H1 (cell line): ENCODE measurements at regions not wholly inside any gene's neighbourhood (a gene's known extent, or its start where the extent isn't known, plus 50 kb on each side); places are given as distances from the start of the nearest gene placed in this dataset.
A peak's percentile ranks its signal among the peaks of the same experiment; 100 is the strongest.

Source experiments
- CTCF ChIA-PET: fragments of 300-600 bp; sonication (Branson Sonifier 250); formaldehyde crosslinking; loops from one replicate; lab custom pipeline; 2021; ENCODE audit not compliant: partially characterized antibody; lab: Charles Lee
- POLR2A ChIA-PET: fragments of 300-600 bp; sonication (Branson Sonifier 250); formaldehyde crosslinking; loops from one replicate; lab custom pipeline; 2021; ENCODE audit warnings: inconsistent platforms; ENCODE audit not compliant: partially characterized antibody; lab: Charles Lee
- DNase-seq, 2 experiments: peaks; one replicate each; pipeline versions ENCODE4 v3.0.0 to v3.0.0-alpha.2; 2010 to 2022; ENCODE audit warnings: low spot score in 2 of 2, low read depth in 1 of 2, mixed read lengths in 1 of 2
- FAIRE-seq: peaks from 2 replicates; lab custom pipeline; 2011; peaks lifted over from hg19 to GRCh38; lab: Jason Lieb, UNC
- H2AFZ ChIP-seq: 2 replicates; pipeline ENCODE4 v1.8.1; 2012; ENCODE audit warnings: low read length, inconsistent platforms
- H2AK5ac ChIP-seq: 2 replicates; pipeline ENCODE4 v1.6.1; 2013; ENCODE audit warnings: low read depth, low read length
- H2BK120ac ChIP-seq: replicated peaks from 2 replicates; pipeline ENCODE3; 2013; ENCODE audit warnings: low read depth, low read length, inconsistent platforms
- H2BK12ac ChIP-seq: 2 replicates; pipeline ENCODE4 v1.6.1; 2013; ENCODE audit warnings: low read depth, low read length
- H2BK15ac ChIP-seq: 2 replicates; pipeline ENCODE4 v1.6.1; 2013; ENCODE audit warnings: low read length
- H2BK20ac ChIP-seq: 2 replicates; pipeline ENCODE4 v1.6.1; 2013; ENCODE audit warnings: low read length
- H2BK5ac ChIP-seq: 2 replicates; pipeline ENCODE4 v1.6.1; 2013; ENCODE audit warnings: low read depth, low read length
- H3K14ac ChIP-seq: 2 replicates; pipeline ENCODE4 v1.6.1; 2013; ENCODE audit warnings: inconsistent platforms; ENCODE audit not compliant: insufficient read length
- H3K18ac ChIP-seq: 2 replicates; pipeline ENCODE4 v1.6.1; 2013; ENCODE audit warnings: low read length; ENCODE audit errors: extremely low read depth
- H3K23ac ChIP-seq: 2 replicates; pipeline ENCODE4 v1.6.1; 2013; ENCODE audit warnings: inconsistent platforms; ENCODE audit not compliant: insufficient read length
- H3K23me2 ChIP-seq: 2 replicates; pipeline ENCODE4 v1.6.1; 2013; ENCODE audit warnings: low read depth, low read length
- H3K27ac ChIP-seq: 2 replicates; pipeline ENCODE4 v1.6.1; 2011; ENCODE audit warnings: low read depth, low read length, inconsistent platforms
- H3K27me3 ChIP-seq, 4 experiments: replicated peaks in 1 of 4; 1 replicate in 1 of 4; 2 replicates in 3 of 4; pipeline versions ENCODE4 v1.6.1 to v1.8.1; 2011 to 2013; ENCODE audit warnings: low read length in 3 of 4, mild to moderate bottlenecking in 3 of 4, inconsistent platforms in 2 of 4, mixed read lengths in 2 of 4, moderate library complexity in 1 of 4; ENCODE audit not compliant: control insufficient read depth in 3 of 4, insufficient read depth in 3 of 4; ENCODE audit errors: extremely low read depth in 1 of 4
- H3K36me3 ChIP-seq, 4 experiments: 2 replicates each; pipeline versions ENCODE4 v1.6.1 to v1.8.1; 2011 to 2013; ENCODE audit warnings: mild to moderate bottlenecking in 4 of 4, low read length in 3 of 4, moderate library complexity in 2 of 4, control low read depth in 1 of 4, inconsistent platforms in 1 of 4; ENCODE audit not compliant: insufficient read depth in 4 of 4, control insufficient read depth in 2 of 4
- H3K4ac ChIP-seq: replicated peaks from 2 replicates; pipeline ENCODE3; 2013; ENCODE audit warnings: low read length, low read depth, mixed read lengths, inconsistent platforms; ENCODE audit not compliant: insufficient read length
- H3K4me1 ChIP-seq, 4 experiments: replicated peaks in 1 of 4; 1 replicate in 1 of 4; 2 replicates in 3 of 4; pipeline versions ENCODE4 v1.6.1 to v1.8.1; 2011 to 2013; ENCODE audit warnings: low read length in 3 of 4, inconsistent platforms in 2 of 4, mixed read lengths in 1 of 4; ENCODE audit not compliant: insufficient read depth in 4 of 4, control insufficient read depth in 3 of 4
- H3K4me2 ChIP-seq, 2 experiments: 2 replicates each; pipeline versions ENCODE4 v1.6.1 to v1.8.1; 2011 to 2013; ENCODE audit warnings: low read depth in 2 of 2, low read length in 2 of 2, control low read depth in 1 of 2, inconsistent platforms in 1 of 2, mild to moderate bottlenecking in 1 of 2; ENCODE audit not compliant: insufficient read depth in 1 of 2
- H3K4me3 ChIP-seq, 4 experiments: fragments of 200-600, 300-600 bp in 1 of 4; sonication (generic), shearing (Covaris generic), sonication (Bioruptor Twin) in 1 of 4; 2 replicates each; pipeline versions ENCODE4 v1.5.1 to v1.8.1; 2011 to 2016; ENCODE audit warnings: low read length in 4 of 4, low read depth in 3 of 4, control low read depth in 2 of 4, inconsistent platforms in 2 of 4, mild to moderate bottlenecking in 2 of 4, mixed read lengths in 1 of 4, moderate library complexity in 1 of 4; ENCODE audit not compliant: insufficient read depth in 2 of 4; ENCODE audit errors: extremely low read depth in 1 of 4
- H3K56ac ChIP-seq: replicated peaks from 2 replicates; pipeline ENCODE3; 2013; ENCODE audit warnings: low read depth, mild to moderate bottlenecking, mixed read lengths, low read length, inconsistent platforms; ENCODE audit not compliant: insufficient read length
- H3K79me1 ChIP-seq: 2 replicates; pipeline ENCODE4 v1.6.1; 2013; ENCODE audit warnings: low read depth, low read length, control low read depth
- H3K79me2 ChIP-seq, 2 experiments: 2 replicates each; pipeline versions ENCODE4 v1.6.1 to v1.8.1; 2012 to 2013; ENCODE audit warnings: low read length in 2 of 2, mild to moderate bottlenecking in 2 of 2, inconsistent platforms in 1 of 2; ENCODE audit not compliant: insufficient read depth in 2 of 2, control insufficient read depth in 1 of 2
- H3K9ac ChIP-seq, 4 experiments: replicated peaks in 1 of 4; 1 replicate in 1 of 4; 2 replicates in 3 of 4; pipeline versions ENCODE4 v1.6.1 to v1.8.1; 2011 to 2013; ENCODE audit warnings: low read depth in 3 of 4, low read length in 3 of 4, control low read depth in 2 of 4, mild to moderate bottlenecking in 2 of 4, moderate library complexity in 2 of 4, inconsistent platforms in 1 of 4; ENCODE audit errors: extremely low read depth in 1 of 4
- H3K9me3 ChIP-seq, 2 experiments: 2 replicates each; pipeline versions ENCODE4 v1.6.1 to v1.8.1; 2012 to 2013; ENCODE audit warnings: mild to moderate bottlenecking in 2 of 2, moderate library complexity in 2 of 2, control low read depth in 1 of 2, inconsistent platforms in 1 of 2, low read depth in 1 of 2, low read length in 1 of 2, mixed read lengths in 1 of 2; ENCODE audit not compliant: insufficient read depth in 2 of 2
- H4K20me1 ChIP-seq, 2 experiments: replicated peaks in 1 of 2; 2 replicates each; pipeline versions ENCODE3 to v1.8.1; 2011 to 2013; ENCODE audit warnings: inconsistent platforms in 2 of 2, low read length in 2 of 2, mild to moderate bottlenecking in 1 of 2; ENCODE audit not compliant: insufficient read depth in 2 of 2, control insufficient read depth in 1 of 2
- H4K5ac ChIP-seq: 2 replicates; pipeline ENCODE4 v1.6.1; 2013; ENCODE audit warnings: low read length, low read depth, mixed read lengths, inconsistent platforms; ENCODE audit not compliant: insufficient read length
- H4K8ac ChIP-seq: 2 replicates; pipeline ENCODE4 v1.8.0; 2013; ENCODE audit warnings: mild to moderate bottlenecking, moderate library complexity, low read length, inconsistent platforms; ENCODE audit not compliant: insufficient read depth; ENCODE audit errors: extremely low read depth
- H4K91ac ChIP-seq: replicated peaks from 2 replicates; pipeline ENCODE3; 2013; ENCODE audit warnings: low read length, mixed read lengths, inconsistent platforms; ENCODE audit not compliant: insufficient read length
- SAP30 ChIP-seq: fragments of 300-600 bp; sonication (generic); IDR thresholded peaks from 2 replicates; pipeline ENCODE4 v1.7.1; 2012; ENCODE audit warnings: low read length, moderate library complexity, mild to moderate bottlenecking, inconsistent platforms; ENCODE audit not compliant: insufficient read depth, insufficient replicate concordance
- WGBS, 2 experiments: shearing (Covaris generic) in 1 of 2; methylation state at CpG; one replicate each; pipeline versions ENCODE4 v1.1.6 to v1.1.7; 2013 to 2015; ENCODE audit warnings: low lambda C conversion rate in 2 of 2, mixed read lengths in 2 of 2, inconsistent platforms in 1 of 2, low coverage in 1 of 2, missing lambda C conversion rate in 1 of 2; ENCODE audit not compliant: insufficient replicate concordance in 2 of 2, insufficient coverage in 1 of 2, insufficient read length in 1 of 2; ENCODE audit errors: extremely low coverage in 1 of 2, missing lambda C conversion rate in 1 of 2; 5-methylcytosine and 5-hydroxymethylcytosine counted together

GRCh38 chr2:184157141-184157540, 441.2 kb upstream of the ZNF804A start:
- Histone ChIP-seq H4K5ac (no peak overlapping the region), H3K14ac (no peak overlapping the region), H2BK20ac (no peak overlapping the region), H4K8ac (no peak overlapping the region), H3K4me3 (no peak overlapping the region), H2BK120ac (no peak overlapping the region), H3K27me3 (no peaks in the 10 kb centered on the region), H2AK5ac (no peak overlapping the region), H3K23me2 (no peaks in the 10 kb centered on the region), H3K4me1 (no peaks in the 10 kb centered on the region; a peak in 1 of 7 replicates), H4K91ac (no peak overlapping the region), H3K79me1 (no peaks in the 10 kb centered on the region), H3K4me2 (no peak overlapping the region), H3K79me2 (no peaks in the 10 kb centered on the region), H3K4ac (no peak overlapping the region), H2BK5ac (no peak overlapping the region), H2AFZ (0 out of 2 replicates have a peak overlapping the region, but pooled peaks have one; percentile 62), H2BK15ac (no peak overlapping the region), H3K9ac (no peak overlapping the region), H3K27ac (no peak overlapping the region), H2BK12ac (no peak overlapping the region), H3K56ac (no peak overlapping the region), H3K23ac (no peak overlapping the region), H4K20me1 (no peaks in the 10 kb centered on the region), H3K18ac (no peak overlapping the region), H3K36me3 (no peaks in the 10 kb centered on the region), H3K9me3 (no peaks in the 10 kb centered on the region)
- WGBS, 2 experiments = 48% methylated on average over 2 of the region's 2 CpGs; no CpG with 5 or more reads in 1 of the 2 experiments
- FAIRE-seq (no peak), DNase-seq (no peak)
- CTCF ChIA-PET = interaction anchor here (0.9 kb wide), 1 partner anchor 37 kb away, joined by 3 read pairs; no protein-coding TSS in a partner anchor
- TF ChIP-seq SAP30 = no peak
- POLR2A ChIA-PET = no interaction called here
